WTC11 (cell line): ENCODE measurements at regions not wholly inside any gene's neighbourhood (a gene's known extent, or its start where the extent isn't known, plus 50 kb on each side); places are given as distances from the start of the nearest gene placed in this dataset.

Experiments
- ATF6 ChIP-seq: sonication (generic); formaldehyde crosslinking; IDR thresholded peaks from 2 replicates; pipeline ENCODE4 v1.8.1; 2023; ENCODE audit warnings: mild to moderate bottlenecking, missing genetic modification reagents
- CBFB ChIP-seq: sonication (generic); formaldehyde crosslinking; IDR thresholded peaks from 2 replicates; pipeline ENCODE4 v1.8.1; 2022; ENCODE audit warnings: mild to moderate bottlenecking, low read depth, missing genetic modification reagents
- CTCF ChIP-seq: fragments of 200-600 bp; IDR thresholded peaks from 2 replicates; pipeline ENCODE4 v1.8.0; 2022; ENCODE audit warnings: antibody characterized with exemption
- ELF4 ChIP-seq: sonication (generic); formaldehyde crosslinking; IDR thresholded peaks from 2 replicates; pipeline ENCODE4 v1.8.1; 2022; ENCODE audit warnings: low read depth, mild to moderate bottlenecking, moderate library complexity, missing genetic modification reagents
- NR1H2 ChIP-seq: sonication (generic); formaldehyde crosslinking; IDR thresholded peaks from 2 replicates; pipeline ENCODE4 v1.9.0; 2021; ENCODE audit warnings: mild to moderate bottlenecking, moderate library complexity, missing genetic modification reagents
- NR2C2 ChIP-seq: sonication (generic); formaldehyde crosslinking; IDR thresholded peaks from 2 replicates; pipeline ENCODE4 v1.8.0; 2022; ENCODE audit warnings: mild to moderate bottlenecking, missing genetic modification reagents
- TEAD4 ChIP-seq: sonication (generic); formaldehyde crosslinking; IDR thresholded peaks from 2 replicates; pipeline ENCODE4 v1.8.0; 2022; ENCODE audit warnings: mild to moderate bottlenecking, missing genetic modification reagents
- USF2 ChIP-seq: sonication (generic); formaldehyde crosslinking; IDR thresholded peaks from 2 replicates; pipeline ENCODE4 v1.8.1; 2023; ENCODE audit warnings: mild to moderate bottlenecking, missing genetic modification reagents, moderate library complexity

- TF ChIP-seq NR1H2 (CRISPR knock-in tag) (no peak), CTCF (no peak), ELF4 (no peak), USF2 (no peak), ATF6 (CRISPR knock-in tag) (no peak), TEAD4 (CRISPR knock-in tag) (no peak), CBFB (CRISPR knock-in tag) (no peak), NR2C2 (CRISPR knock-in tag) (no peak)
These were observed 83.9 kb downstream of the BARX1 start for GRCh38 chr9:93871286-93871685.
